ENCODE measurements at regions not wholly inside any gene's neighbourhood (a gene's known extent, or its start where the extent isn't known, plus 50 kb on each side); places are given as distances from the start of the nearest gene placed in this dataset.

- no peak for DNase-seq (ENCODE audit: low read depth in 2 of 2)
Observed at GRCh38 chr5:3542769-3543168, 52.9 kb upstream of the IRX1 start.

- no peak for DNase-seq (ENCODE audit: low read depth in 2 of 2)
Observed at GRCh38 chr5:3542158-3542557, 53.5 kb upstream of the IRX1 start.

- DNase-seq (ENCODE audit: low read depth in 2 of 2) = no peak
Observed at GRCh38 chr5:3538886-3539285, 56.7 kb upstream of the IRX1 start.

GRCh38 chr5:3537942-3538341 is 57.7 kb upstream of the IRX1 start:
- DNase-seq (ENCODE audit: low read depth in 2 of 2) = no peak

- no peak for DNase-seq (ENCODE audit: low read depth in 2 of 2)
Observed at GRCh38 chr5:3535414-3536211, 60.0 kb upstream of the IRX1 start.

GRCh38 chr5:3534997-3535396 is 60.6 kb upstream of the IRX1 start:
- no peak for DNase-seq (ENCODE audit: low read depth in 2 of 2)

GRCh38 chr5:3531320-3531986 is 64.2 kb upstream of the IRX1 start:
- DNase-seq (ENCODE audit: low read depth in 2 of 2) = no peak

- DNase-seq (ENCODE audit: low read depth in 2 of 2) = no peak
Observed at GRCh38 chr5:3530251-3530650, 65.4 kb upstream of the IRX1 start.

GRCh38 chr5:3526551-3527185 is 69.0 kb upstream of the IRX1 start:
- no peak for DNase-seq (ENCODE audit: low read depth in 2 of 2)

- no peak for DNase-seq (ENCODE audit: low read depth in 2 of 2)
Observed at GRCh38 chr5:3522491-3522890, 73.1 kb upstream of the IRX1 start.

- no peak for DNase-seq (ENCODE audit: low read depth in 2 of 2)
Observed at GRCh38 chr5:3518576-3518975, 77.1 kb upstream of the IRX1 start.

GRCh38 chr5:3518051-3518450 is 77.6 kb upstream of the IRX1 start:
- no peak for DNase-seq (ENCODE audit: low read depth in 2 of 2)

- no peak for DNase-seq (ENCODE audit: low read depth in 2 of 2)
Observed at GRCh38 chr5:3517348-3517747, 78.3 kb upstream of the IRX1 start.

GRCh38 chr5:3512361-3513095 is 83.1 kb upstream of the IRX1 start:
- no peak for DNase-seq (ENCODE audit: low read depth in 2 of 2)

- no peak for DNase-seq (ENCODE audit: low read depth in 2 of 2)
Observed at GRCh38 chr5:3511934-3512333, 83.7 kb upstream of the IRX1 start.

GRCh38 chr5:3511519-3511918 is 84.1 kb upstream of the IRX1 start:
- no peak for DNase-seq (ENCODE audit: low read depth in 2 of 2)

- no peak for DNase-seq (ENCODE audit: low read depth in 2 of 2)
Observed at GRCh38 chr5:3510642-3511417, 84.8 kb upstream of the IRX1 start.

GRCh38 chr5:3509290-3509689 is 86.3 kb upstream of the IRX1 start:
- DNase-seq (ENCODE audit: low read depth in 2 of 2) = no peak

GRCh38 chr5:3508395-3508794 is 87.2 kb upstream of the IRX1 start:
- DNase-seq (ENCODE audit: low read depth in 2 of 2) = no peak

- DNase-seq (ENCODE audit: low read depth in 2 of 2) = no peak
Observed at GRCh38 chr5:3490957-3491507, 104.6 kb upstream of the IRX1 start.

- no peak for DNase-seq (ENCODE audit: low read depth in 2 of 2)
Observed at GRCh38 chr5:3489239-3489843, 106.3 kb upstream of the IRX1 start.

Data from stimulated activated CD8-positive, alpha-beta memory T cell treated with anti-CD3 and anti-CD28 coated beads, Interleukin-15, amount 100 ng/mL, for 48 hours (primary cell).